ENCODE measurements at regions not wholly inside any gene's neighbourhood (a gene's known extent, or its start where the extent isn't known, plus 50 kb on each side); places are given as distances from the start of the nearest gene placed in this dataset.

DNA sequence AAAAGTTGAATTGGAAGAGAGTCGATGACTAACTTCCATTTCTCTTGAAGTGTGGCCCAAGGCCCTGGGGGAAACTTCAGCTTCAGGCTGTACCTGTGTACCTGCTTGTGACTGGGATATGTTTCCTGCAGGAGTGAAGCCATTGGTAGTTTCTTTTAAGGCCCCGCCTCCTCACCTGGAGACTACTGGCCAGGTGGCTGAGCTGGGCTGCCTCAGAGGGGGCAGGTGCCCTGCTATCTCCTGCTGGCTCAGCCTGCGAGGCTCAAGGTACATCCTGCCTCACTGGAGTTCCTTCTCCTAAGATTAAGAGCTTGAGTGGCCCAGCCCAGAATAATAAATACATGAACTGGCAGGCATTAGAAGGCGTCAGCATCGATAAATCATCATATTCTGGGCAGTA lies 121.6 kb upstream of the ROPN1 start:
- Mint-ChIP-seq H3K4me1 (no peaks in the 10 kb centered on the region), H3K36me3 (no peaks in the 10 kb centered on the region), H3K4me3 (no peak overlapping the region), H3K27ac (no peak overlapping the region), H3K27me3 (peaks cover 9 to 24% of the 10 kb centered on the region in 2 donors), H3K9me3 (peaks cover 0 to 1% of the 10 kb centered on the region in 2 donors)
- ATAC-seq (replicated peaks): no peak
- DNase-seq: no peak

DNA sequence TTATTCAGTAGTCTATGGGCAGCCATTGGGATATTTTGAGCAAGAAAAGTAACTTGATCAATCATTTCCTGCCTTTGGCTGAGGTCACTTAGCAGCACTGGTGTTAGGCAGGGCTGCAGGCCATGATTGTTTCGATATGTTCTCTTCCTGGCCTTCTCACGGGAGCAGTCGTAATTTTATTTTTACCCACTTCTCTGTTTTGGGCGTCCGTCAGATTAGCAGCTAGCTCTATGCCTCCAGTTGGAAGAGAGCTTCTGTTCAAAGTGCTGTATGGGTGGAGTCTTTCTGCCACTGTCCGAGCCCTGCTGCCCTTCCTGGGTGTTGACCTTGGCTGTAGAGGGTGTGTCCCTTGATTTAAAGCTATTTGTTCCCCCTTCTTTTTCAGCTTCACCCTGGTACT lies 123.4 kb upstream of the ROPN1 start:
- H3K27me3 Mint-ChIP-seq: peaks cover 24 to 31% of the 10 kb centered on the region in 2 donors
- peaks cover 0 to 1% of the 10 kb centered on the region in 2 donors for H3K9me3 Mint-ChIP-seq
- DNase-seq: no peak
- ATAC-seq (replicated peaks): no peak
- H3K4me3 Mint-ChIP-seq: no peak overlapping the region
- no peaks in the 10 kb centered on the region for H3K36me3 Mint-ChIP-seq
- no peak overlapping the region for H3K27ac Mint-ChIP-seq
- H3K4me1 Mint-ChIP-seq: no peaks in the 10 kb centered on the region

DNA sequence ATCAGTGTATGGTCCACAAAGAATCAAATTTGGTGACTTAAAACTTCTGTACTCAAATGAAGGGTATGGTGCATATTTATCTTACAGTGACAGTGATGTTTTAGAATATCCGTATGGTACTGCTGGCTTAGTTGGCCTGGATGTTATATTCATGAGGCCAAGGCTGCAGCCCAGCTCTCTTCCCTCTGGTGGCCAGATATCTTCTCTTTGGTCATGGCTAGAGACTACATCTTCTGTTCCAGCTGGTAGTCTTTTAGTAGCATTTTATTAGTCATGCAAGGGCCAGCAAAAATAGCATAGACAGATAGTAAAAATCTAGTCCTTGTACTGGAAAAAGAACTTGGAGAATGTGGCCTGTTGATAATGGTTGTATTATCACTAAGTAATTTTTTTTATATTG lies 124.0 kb upstream of the ROPN1 start:
- H3K27me3 Mint-ChIP-seq: peaks cover 24 to 31% of the 10 kb centered on the region in 2 donors
- no peak overlapping the region for H3K27ac Mint-ChIP-seq
- H3K36me3 Mint-ChIP-seq: no peaks in the 10 kb centered on the region
- no peak overlapping the region for H3K4me3 Mint-ChIP-seq
- no peak for DNase-seq
- H3K4me1 Mint-ChIP-seq: no peaks in the 10 kb centered on the region
- no peaks in the 10 kb centered on the region for H3K9me3 Mint-ChIP-seq
- no peak for ATAC-seq (replicated peaks)

DNA sequence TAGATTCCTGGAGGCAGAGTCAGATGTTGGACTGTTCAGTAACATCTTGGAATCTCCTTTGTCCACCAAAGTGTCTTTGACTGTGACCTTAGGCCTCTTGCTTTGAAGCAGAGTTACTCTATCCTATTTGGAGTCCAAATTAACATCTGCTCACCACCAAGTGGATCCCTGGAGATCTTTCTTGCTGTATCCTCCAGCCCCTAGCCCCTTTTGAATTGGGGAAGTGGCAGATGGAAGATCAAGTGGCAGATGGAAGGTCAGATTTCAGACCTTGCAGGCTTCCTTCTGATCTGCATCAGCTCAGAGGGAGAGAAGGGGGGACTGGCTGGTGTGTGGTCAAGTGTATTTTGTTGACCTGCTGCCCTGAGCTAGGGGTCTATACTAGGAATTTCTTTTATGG lies 125.0 kb upstream of the ROPN1 start:
- Mint-ChIP-seq H3K4me3 (no peak overlapping the region), H3K27ac (no peak overlapping the region), H3K9me3 (no peaks in the 10 kb centered on the region), H3K36me3 (no peaks in the 10 kb centered on the region), H3K27me3 (peaks cover 24 to 34% of the 10 kb centered on the region in 2 donors), H3K4me1 (no peaks in the 10 kb centered on the region)
- DNase-seq: no peak
- no peak for ATAC-seq (replicated peaks)

DNA sequence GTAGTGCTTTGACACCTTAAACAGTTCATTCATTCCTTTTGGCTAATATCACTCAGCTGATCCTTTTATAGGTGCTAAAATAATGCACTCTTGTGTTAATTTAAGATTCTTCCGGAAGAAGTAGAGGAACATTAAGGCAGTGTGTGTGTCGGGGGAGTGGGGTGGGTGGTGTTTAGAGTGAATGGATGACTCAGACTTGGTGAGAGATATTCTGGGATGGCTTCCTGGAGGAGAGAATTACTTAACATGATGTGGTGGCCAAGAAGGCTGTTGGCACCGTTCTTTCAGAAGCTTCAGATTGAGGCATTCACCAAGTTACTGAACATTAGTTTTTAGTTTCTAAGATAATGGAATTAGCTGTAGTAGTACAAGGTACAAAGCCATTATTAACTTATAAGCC lies 125.6 kb upstream of the ROPN1 start:
- no peak for ATAC-seq (replicated peaks)
- Mint-ChIP-seq H3K4me1 (no peaks in the 10 kb centered on the region), H3K27ac (no peak overlapping the region), H3K4me3 (no peak overlapping the region), H3K9me3 (no peaks in the 10 kb centered on the region), H3K36me3 (no peaks in the 10 kb centered on the region), H3K27me3 (peaks cover 24 to 37% of the 10 kb centered on the region in 2 donors)
- DNase-seq: no peak

DNA sequence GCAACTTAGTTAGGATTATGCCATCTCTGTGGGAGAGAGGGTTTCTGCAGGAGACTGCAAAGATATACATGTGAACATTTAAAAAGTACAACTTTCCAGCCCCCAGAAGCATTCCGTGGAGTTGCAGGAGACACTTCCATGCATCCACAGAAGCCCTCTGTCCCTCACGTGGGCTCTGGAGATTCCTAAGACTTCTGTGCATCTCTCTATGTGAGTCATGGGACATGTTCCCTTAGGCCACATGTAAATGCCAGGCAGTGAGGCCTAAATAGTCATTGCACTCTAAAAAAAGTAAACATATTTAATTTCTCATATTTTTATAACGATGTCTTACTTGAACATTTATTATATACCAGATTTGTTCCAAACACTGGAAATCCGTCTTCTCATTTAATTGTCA lies 126.5 kb upstream of the ROPN1 start:
- Mint-ChIP-seq H3K4me3 (no peak overlapping the region), H3K36me3 (no peaks in the 10 kb centered on the region), H3K4me1 (no peaks in the 10 kb centered on the region), H3K9me3 (no peaks in the 10 kb centered on the region), H3K27ac (no peak overlapping the region), H3K27me3 (peaks cover 20 to 37% of the 10 kb centered on the region in 2 donors)
- ATAC-seq (replicated peaks): no peak
- DNase-seq: no peak

DNA sequence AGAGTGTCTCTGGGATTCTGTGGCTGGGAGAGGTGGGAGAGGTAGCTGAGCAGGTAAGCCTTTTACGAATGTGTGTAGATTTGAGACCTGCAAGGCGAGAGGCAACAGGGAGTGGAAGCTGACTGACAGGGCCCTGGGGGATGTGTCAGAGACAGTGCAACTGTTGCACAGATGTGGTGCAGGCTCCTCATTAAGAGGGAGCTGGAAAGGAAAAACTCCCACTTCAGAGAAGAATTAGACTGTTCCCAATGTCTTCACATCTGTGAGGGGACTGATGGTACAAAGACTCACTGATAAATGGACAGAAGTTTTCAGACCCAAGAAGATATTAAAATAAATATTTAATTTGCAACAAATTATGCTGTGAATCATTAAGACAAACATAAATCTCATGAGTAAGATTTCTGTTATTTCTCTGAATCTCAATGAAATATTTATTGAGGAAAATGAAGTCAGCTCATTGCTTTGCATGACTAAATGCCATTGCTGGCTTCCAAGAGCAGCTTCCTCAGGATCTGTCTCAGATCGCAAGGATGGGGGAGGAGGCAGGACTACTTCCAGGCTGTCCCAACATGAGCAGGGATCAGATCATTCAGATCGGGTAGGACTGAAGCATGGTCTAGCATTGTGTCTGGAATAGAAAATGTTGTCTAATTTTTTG lies 127.3 kb upstream of the ROPN1 start:
- no peaks in the 10 kb centered on the region for H3K36me3 Mint-ChIP-seq
- no peaks in the 10 kb centered on the region for H3K4me1 Mint-ChIP-seq
- H3K4me3 Mint-ChIP-seq: no peak overlapping the region
- H3K27me3 Mint-ChIP-seq: peaks cover 24 to 30% of the 10 kb centered on the region in 2 donors
- no peak for DNase-seq
- no peak for ATAC-seq (replicated peaks)
- H3K9me3 Mint-ChIP-seq: no peaks in the 10 kb centered on the region
- no peak overlapping the region for H3K27ac Mint-ChIP-seq

DNA sequence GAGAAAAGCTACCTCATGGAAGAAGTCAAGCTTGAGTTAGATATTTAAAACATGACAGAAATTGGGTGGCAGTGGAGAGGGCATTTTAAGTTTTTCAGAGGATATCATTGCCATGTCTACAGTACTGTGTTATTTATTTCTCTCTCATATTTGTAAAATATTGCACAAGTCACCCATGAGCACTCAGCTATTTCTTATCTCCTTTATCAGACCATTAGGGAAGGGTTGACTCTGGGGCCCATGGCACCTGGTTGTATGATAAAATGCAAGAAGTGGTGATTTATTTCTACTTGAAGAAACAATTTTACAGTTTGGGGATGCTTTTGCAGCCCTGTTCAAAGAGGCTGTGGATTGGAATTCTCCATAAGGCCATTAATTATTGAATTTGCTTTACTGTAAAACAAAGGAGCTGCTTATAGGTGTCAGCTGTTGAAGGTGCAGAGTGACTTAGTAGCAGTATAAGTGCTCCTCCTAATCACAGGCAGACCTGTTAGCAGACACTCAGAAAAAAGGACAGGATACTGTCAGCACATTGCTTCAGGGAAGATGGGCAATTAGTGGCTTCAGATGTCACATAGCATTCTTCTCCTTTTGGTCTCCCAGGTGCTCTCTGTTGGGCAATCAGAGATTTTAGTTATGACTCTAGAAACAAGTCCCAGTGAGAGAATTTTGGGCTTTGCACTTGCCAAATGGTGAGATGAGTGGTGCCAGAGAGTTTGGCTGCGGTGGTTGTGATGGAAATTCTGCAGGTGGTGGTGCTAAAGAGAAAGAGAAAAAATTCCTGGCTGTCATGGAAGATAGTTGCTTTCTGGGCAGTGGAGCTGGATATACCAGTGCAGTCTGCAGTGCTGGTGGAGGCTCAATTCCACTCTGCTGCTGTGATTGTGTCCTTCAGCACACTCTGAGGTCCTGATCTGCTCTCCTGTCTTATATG lies 129.7 kb upstream of the ROPN1 start:
- H3K9me3 Mint-ChIP-seq: no peaks in the 10 kb centered on the region
- no peaks in the 10 kb centered on the region for H3K4me1 Mint-ChIP-seq
- DNase-seq: no peak
- no peak for ATAC-seq (replicated peaks)
- H3K27me3 Mint-ChIP-seq: peaks cover 20 to 28% of the 10 kb centered on the region in 2 donors
- no peak overlapping the region for H3K4me3 Mint-ChIP-seq
- H3K36me3 Mint-ChIP-seq: no peaks in the 10 kb centered on the region
- no peak overlapping the region for H3K27ac Mint-ChIP-seq

DNA sequence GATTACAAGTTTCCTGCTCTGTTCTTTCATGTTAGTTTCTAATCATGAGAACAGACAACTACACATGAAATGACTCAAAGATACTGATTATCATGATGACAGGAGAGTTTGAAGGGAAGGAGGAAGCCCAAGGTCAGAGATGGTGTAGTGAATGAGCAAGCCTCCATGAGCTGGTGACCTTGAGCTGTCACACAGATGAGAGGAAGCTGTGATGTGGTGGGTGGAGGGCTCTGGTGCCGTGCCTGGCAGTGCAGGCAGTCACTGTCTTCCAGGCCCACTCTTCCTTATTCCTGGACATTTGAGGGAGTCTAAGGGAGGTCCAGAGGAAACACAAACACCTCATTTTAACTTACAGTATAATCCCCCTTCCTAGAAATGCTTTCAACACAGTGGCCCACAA lies 133.4 kb upstream of the ROPN1 start:
- no peak overlapping the region for H3K4me3 Mint-ChIP-seq
- H3K36me3 Mint-ChIP-seq: no peaks in the 10 kb centered on the region
- no peaks in the 10 kb centered on the region for H3K9me3 Mint-ChIP-seq
- no peaks in the 10 kb centered on the region for H3K4me1 Mint-ChIP-seq
- no peak for DNase-seq
- ATAC-seq (replicated peaks): no peak
- H3K27me3 Mint-ChIP-seq: peaks cover 21 to 24% of the 10 kb centered on the region in 2 donors
- no peak overlapping the region for H3K27ac Mint-ChIP-seq

DNA sequence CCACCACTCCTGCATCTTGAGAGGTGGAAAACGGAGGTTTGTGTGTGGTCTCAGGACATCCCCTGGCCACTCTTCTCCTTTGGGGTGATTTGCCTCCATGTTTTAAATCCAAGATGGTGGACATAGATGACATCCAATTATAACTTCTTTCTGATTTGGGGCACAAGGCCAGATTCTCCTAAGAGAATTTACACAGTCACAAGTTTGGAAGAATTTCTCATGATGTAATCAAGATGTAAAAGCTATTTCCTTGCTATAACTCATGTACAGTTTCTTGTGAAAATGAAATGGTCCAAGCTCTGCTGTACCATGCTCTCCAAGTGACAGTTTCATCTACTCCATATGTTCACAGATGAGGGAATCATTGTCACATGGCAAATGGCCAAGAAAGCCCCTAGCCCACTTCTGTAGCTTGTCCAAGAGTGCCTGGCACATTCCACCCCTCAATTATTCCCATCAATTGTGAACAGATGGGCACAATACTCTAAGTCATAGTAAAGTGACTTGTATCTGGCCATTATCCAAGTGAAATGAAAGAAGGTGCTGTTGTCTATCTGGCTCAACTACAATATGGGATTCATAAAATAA lies 134.6 kb upstream of the ROPN1 start:
- DNase-seq (no peak), ATAC-seq (replicated peaks) (no peak)
- peaks cover 21 to 24% of the 10 kb centered on the region in 2 donors for H3K27me3 Mint-ChIP-seq
- no peaks in the 10 kb centered on the region for H3K36me3 Mint-ChIP-seq
- no peaks in the 10 kb centered on the region for H3K9me3 Mint-ChIP-seq
- no peak overlapping the region for H3K4me3 Mint-ChIP-seq
- H3K27ac Mint-ChIP-seq: no peak overlapping the region
- H3K4me1 Mint-ChIP-seq: peaks cover 0 to under 1% of the 10 kb centered on the region in 2 donors

DNA sequence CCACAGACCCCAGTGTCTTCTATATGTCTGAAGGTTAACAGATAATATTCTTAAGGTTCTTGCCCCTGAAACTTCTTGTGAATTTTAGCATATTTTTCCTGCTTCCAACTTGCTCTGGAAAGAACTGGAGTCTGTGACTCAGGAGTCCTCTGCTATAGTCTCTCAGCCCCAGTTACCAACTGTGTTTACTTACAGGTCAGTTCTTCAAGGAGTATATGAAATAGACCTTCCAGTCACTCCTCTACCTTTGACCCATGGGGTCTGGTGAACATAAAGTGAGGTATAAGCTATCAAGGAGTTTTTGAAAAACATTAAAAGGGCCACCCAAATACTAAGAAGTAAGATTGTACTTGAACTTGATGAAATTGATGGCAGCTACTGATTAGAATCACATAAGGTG lies 139.2 kb upstream of the ROPN1 start:
- Mint-ChIP-seq H3K27me3 (peaks cover 12 to 31% of the 10 kb centered on the region in 2 donors), H3K4me3 (no peak overlapping the region), H3K9me3 (no peaks in the 10 kb centered on the region), H3K4me1 (peaks cover 0 to 4% of the 10 kb centered on the region in 2 donors), H3K27ac (no peak overlapping the region), H3K36me3 (no peaks in the 10 kb centered on the region)
- ATAC-seq (replicated peaks) (no peak), DNase-seq (no peak)

DNA sequence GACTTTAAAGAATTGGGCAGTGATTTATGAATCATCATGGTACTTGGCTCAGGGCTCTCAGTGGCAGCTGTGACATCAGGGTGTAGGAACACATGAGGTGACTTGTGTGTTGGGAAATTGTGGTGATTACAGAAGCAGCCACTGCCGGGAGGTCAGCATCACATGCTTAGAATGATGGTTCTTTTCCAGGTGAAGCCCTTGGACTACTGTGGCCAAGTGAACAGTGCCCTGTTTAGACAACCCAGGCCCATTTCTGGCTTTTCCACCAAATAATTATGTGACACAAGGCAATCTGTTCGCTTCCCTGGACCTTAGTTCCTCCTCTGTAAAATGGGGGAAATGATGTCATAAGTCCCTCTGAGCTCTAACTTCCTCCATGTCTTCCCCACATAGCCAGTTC lies 139.7 kb upstream of the ROPN1 start:
- peaks cover 12 to 32% of the 10 kb centered on the region in 2 donors for H3K27me3 Mint-ChIP-seq
- peaks cover 0 to 4% of the 10 kb centered on the region in 2 donors for H3K4me1 Mint-ChIP-seq
- ATAC-seq (replicated peaks): no peak
- no peak for DNase-seq
- H3K36me3 Mint-ChIP-seq: no peaks in the 10 kb centered on the region
- H3K4me3 Mint-ChIP-seq: no peak overlapping the region
- H3K27ac Mint-ChIP-seq: no peak overlapping the region
- no peaks in the 10 kb centered on the region for H3K9me3 Mint-ChIP-seq

DNA sequence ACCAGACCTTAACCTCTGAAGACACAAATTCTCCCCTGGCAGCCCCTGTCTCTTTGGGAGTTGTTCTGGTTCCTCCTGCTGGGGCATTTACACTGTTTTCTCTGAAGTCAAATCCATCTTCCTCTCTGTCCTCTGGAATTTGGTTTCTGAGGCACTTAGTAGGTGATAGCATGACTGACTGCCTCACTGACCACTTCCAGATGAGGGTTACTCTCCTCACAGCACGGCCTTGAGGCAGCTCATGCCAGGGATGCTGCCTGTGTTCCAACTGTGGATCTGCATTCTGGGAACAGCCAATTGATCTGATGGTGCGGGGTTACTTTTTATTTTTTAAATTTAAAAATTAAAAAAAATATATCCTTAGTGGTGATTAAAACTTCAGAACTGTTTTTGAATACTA lies 140.9 kb upstream of the ROPN1 start:
- DNase-seq (no peak), ATAC-seq (replicated peaks) (no peak)
- H3K36me3 Mint-ChIP-seq: no peaks in the 10 kb centered on the region
- H3K4me3 Mint-ChIP-seq: no peak overlapping the region
- H3K27ac Mint-ChIP-seq: no peak overlapping the region
- H3K4me1 Mint-ChIP-seq: peaks cover 0 to 4% of the 10 kb centered on the region in 2 donors
- H3K27me3 Mint-ChIP-seq: peaks cover 11 to 27% of the 10 kb centered on the region in 2 donors
- no peaks in the 10 kb centered on the region for H3K9me3 Mint-ChIP-seq

DNA sequence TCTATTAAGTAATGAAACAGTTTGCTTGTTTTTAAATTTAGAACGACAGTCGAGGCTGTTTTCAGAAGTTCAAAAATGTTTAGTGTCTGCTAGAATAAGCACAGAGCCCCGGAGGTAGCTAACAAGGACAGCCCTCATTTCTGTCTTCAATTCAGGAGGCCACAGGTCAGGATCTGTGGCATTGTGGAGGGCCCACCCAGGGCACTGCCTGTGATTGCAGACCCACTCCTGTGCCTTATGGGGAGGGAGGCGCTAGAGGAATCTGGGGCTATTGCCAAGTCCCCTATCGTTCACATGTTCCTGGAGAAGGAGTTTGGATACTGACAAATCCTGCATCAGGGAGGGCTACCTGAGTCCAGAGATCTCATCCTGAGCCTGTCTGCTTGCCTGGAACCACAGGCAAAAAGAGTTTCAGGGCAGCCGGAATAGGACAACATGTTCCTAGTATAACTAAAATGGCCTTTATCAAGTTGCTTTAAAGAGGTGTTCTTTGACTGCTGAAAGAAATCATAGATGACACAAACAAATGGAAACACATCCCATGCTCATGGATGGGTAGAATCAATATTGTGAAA lies 141.5 kb upstream of the ROPN1 start:
- peaks cover 9 to 24% of the 10 kb centered on the region in 2 donors for H3K27me3 Mint-ChIP-seq

More for the DNA sequence above, 141.5 kb upstream of the ROPN1 start:
- H3K9me3 Mint-ChIP-seq: no peaks in the 10 kb centered on the region
- ATAC-seq (replicated peaks) (no peak), DNase-seq (no peak)
- H3K4me3 Mint-ChIP-seq: no peak overlapping the region
- H3K4me1 Mint-ChIP-seq: peaks cover 0 to 4% of the 10 kb centered on the region in 2 donors
- no peaks in the 10 kb centered on the region for H3K36me3 Mint-ChIP-seq
- no peak overlapping the region for H3K27ac Mint-ChIP-seq
